Kidney epithelial cell (primary cell): ENCODE measurements at regions not wholly inside any gene's neighbourhood (a gene's known extent, or its start where the extent isn't known, plus 50 kb on each side); places are given as distances from the start of the nearest gene placed in this dataset.
"Not testable (repeated sequence)": the region's sequence is repeated elsewhere in the genome, so short reads cannot be mapped to it uniquely, and the experiment has no call there.

Experiments used
- DNase-seq: peaks from one replicate; pipeline ENCODE4 v3.0.0-alpha.2; 2010; ENCODE audit warnings: low read depth
- H3K27me3 ChIP-seq: 2 replicates; pipeline ENCODE4 v1.6.0; 2011; ENCODE audit warnings: low read length; ENCODE audit not compliant: control insufficient read depth, insufficient read depth
- H3K36me3 ChIP-seq: 2 replicates; pipeline ENCODE4 v1.5.1; 2011; ENCODE audit warnings: low read length; ENCODE audit not compliant: control insufficient read depth, insufficient read depth
- H3K4me3 ChIP-seq: 2 replicates; pipeline ENCODE4 v1.5.1; 2011; ENCODE audit warnings: low read depth, mild to moderate bottlenecking, control low read depth, low read length
- TF ChIP-seq, protein P1 (sequence below): IDR thresholded peaks from 2 replicates; pipeline ENCODE4 v1.5.1; 2011; ENCODE audit warnings: mild to moderate bottlenecking, moderate library complexity, low read length, control low read depth, inconsistent platforms; ENCODE audit not compliant: insufficient read depth, poor library complexity, severe bottlenecking

DNA sequence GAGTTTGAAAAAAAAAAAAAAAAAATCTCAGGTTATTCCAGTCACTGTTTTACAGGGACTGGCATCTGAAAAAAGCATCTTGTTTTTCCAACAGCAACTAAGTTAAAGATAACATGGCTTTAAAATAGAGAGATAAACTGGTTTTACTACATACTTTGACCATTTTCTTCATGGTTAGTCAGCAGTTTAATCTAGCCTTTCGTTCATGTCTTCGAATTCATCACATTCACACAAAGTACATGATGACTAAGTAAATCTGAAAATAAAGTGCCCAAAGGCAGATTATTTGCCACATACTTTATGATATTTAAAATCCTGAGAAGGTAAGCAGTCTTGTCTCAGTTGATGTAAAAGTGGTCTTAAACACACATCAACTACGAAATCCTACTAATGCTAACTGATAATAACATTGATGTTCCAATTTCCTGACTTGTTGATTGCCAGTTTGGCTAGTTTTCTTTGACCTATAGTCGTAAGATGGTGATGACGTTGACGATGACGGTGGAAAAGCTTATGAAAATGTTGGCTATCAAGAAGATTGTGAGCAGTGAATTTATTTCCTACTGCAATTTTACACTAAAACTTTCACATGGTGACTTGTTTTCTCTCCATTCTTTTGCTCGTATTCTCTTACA lies 540.5 kb upstream of the BOD1L1 start:
- H3K36me3 ChIP-seq, result no peaks in the 10 kb centered on the region
- DNase-seq, result no peak
- no peaks in the 10 kb centered on the region for H3K27me3 ChIP-seq
- TF ChIP-seq, protein P1, sequence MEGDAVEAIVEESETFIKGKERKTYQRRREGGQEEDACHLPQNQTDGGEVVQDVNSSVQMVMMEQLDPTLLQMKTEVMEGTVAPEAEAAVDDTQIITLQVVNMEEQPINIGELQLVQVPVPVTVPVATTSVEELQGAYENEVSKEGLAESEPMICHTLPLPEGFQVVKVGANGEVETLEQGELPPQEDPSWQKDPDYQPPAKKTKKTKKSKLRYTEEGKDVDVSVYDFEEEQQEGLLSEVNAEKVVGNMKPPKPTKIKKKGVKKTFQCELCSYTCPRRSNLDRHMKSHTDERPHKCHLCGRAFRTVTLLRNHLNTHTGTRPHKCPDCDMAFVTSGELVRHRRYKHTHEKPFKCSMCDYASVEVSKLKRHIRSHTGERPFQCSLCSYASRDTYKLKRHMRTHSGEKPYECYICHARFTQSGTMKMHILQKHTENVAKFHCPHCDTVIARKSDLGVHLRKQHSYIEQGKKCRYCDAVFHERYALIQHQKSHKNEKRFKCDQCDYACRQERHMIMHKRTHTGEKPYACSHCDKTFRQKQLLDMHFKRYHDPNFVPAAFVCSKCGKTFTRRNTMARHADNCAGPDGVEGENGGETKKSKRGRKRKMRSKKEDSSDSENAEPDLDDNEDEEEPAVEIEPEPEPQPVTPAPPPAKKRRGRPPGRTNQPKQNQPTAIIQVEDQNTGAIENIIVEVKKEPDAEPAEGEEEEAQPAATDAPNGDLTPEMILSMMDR, result no peak
- H3K4me3 ChIP-seq, result no peak overlapping the region

DNA sequence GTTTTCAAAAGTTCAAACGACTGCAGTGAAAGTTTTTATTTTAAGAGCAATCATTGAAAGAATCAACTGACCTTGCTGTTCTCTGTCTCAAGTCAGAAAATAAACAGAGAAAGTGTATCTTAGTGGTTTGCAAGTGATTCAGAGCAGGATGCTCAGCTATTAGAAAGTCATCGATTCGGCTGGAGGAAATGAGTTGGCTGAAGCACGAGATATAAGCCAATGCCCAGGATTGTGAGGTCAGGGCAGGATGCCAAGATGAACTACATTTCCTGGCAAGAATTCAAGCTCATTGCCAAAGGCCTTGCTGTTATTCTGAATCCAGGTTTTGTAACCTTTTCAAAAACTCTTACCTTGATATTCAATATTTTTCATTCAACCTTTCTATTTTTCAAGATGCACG lies 541.4 kb upstream of the BOD1L1 start:
- DNase-seq, result peak; percentile 88

DNA sequence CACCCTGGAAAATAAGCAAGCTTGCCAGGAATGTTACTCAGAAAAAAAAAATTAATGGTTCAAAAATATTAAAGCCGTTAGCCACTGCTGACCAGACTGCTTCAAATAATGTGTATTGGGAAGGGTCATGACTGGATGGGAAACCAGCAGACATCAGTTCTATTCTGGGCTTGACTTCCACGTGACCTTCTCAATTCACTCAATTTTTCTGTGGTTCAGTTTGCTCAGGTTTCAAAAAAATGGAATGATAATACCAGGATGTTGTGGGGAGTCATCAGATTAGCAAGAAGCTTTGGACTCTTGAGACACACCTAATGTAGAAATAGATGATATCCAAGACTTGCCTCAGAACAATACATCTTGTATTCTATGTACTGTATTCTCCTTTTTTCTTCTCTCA lies 541.9 kb upstream of the BOD1L1 start:
- no peak overlapping the region for H3K4me3 ChIP-seq
- no peaks in the 10 kb centered on the region for H3K36me3 ChIP-seq
- no peaks in the 10 kb centered on the region for H3K27me3 ChIP-seq
- DNase-seq, result no peak
- TF ChIP-seq, protein P1, result no peak

More for the DNA sequence above, 541.4 kb upstream of the BOD1L1 start:
- TF ChIP-seq, protein P1, result no peak
- no peaks in the 10 kb centered on the region for H3K36me3 ChIP-seq
- H3K27me3 ChIP-seq, result no peaks in the 10 kb centered on the region
- no peak overlapping the region for H3K4me3 ChIP-seq

DNA sequence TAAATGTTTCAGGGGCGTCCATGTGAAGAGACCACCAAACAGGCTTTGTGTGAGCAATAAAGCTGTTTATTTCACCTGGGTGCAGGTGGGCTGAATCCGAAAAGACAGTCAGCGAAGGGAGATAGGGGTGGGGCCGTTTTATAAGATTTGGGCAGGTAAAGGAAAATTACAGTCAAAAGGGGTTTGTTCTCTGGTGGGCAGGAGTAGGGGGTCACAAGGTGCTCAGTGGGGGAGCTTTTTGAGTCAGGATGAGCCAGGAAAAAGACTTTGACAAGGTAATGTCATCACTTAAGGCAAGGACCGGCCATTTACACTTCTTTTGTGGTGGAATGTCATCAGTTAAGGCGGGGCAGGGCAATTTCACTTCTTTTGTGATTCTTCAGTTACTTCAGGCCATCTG lies 542.4 kb upstream of the BOD1L1 start:
- H3K36me3 ChIP-seq, DNase-seq, H3K27me3 ChIP-seq, H3K4me3 ChIP-seq: not testable (repeated sequence)

DNA sequence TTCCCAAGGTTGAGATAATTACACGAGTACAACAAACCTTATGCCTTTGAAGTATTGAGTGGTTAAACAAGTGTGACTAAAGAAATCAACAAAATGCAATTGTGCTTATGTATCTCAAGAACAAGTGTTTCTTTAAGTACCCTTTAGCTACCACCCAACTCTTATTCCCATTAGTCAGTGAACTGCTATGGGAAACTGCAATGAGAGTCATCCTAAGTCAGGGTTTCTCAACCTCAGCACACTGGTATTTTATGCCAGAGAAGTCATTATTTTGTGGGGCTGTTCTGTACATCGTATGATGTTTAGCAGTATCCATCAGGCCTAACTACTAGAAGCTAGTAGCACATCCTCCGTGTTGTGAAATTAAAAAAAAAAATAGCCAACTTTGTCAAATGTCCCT lies 549.1 kb upstream of the BOD1L1 start:
- H3K27me3 ChIP-seq, result no peaks in the 10 kb centered on the region
- no peak overlapping the region for H3K4me3 ChIP-seq
- TF ChIP-seq, protein P1, result no peak
- no peak for DNase-seq
- no peaks in the 10 kb centered on the region for H3K36me3 ChIP-seq

DNA sequence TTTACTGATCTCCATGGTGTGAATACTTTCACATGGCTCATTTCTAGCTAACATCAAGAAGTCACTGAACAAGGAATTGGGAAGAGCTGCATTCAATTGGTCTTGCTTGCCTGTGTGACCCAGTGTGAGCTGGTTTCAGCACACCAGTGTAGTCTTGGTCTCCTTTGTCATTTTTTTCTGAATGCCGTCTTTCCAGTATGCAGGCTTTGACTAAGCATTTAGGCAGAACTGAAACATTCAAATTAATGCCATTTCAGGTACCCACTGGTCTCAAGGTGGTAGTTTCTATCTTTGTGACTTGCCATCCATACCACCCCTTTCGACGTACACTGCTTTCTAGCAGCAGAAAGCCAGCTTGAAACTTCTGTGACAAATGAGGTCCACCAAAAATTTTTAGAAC lies 550.5 kb upstream of the BOD1L1 start:
- H3K4me3 ChIP-seq, result no peak overlapping the region
- DNase-seq, result no peak
- no peaks in the 10 kb centered on the region for H3K27me3 ChIP-seq
- no peaks in the 10 kb centered on the region for H3K36me3 ChIP-seq
- TF ChIP-seq, protein P1, result no peak
